A673 (cell line): ENCODE measurements at regions not wholly inside any gene's neighbourhood (a gene's known extent, or its start where the extent isn't known, plus 50 kb on each side); places are given as distances from the start of the nearest gene placed in this dataset.
"Not testable (repeated sequence)": the region's sequence is repeated elsewhere in the genome, so short reads cannot be mapped to it uniquely, and the experiment has no call there.

Experiments used
- EZH2 ChIP-seq: fragments of 200-600 bp; sonication (generic); IDR thresholded peaks from 2 replicates; pipeline ENCODE4 v1.6.1; 2017; ENCODE audit warnings: borderline replicate concordance, low read depth, mild to moderate bottlenecking, mixed read lengths, antibody characterized with exemption, low read length; ENCODE audit not compliant: poor library complexity, severe bottlenecking
- TF ChIP-seq, protein P1 (sequence below): fragments of 300-800, 200-600 bp; sonication (generic); conservative IDR thresholded peaks from 2 replicates; pipeline ENCODE4 v1.5.1; 2017; ENCODE audit warnings: low read depth, mild to moderate bottlenecking, antibody characterized with exemption, low read length, moderate library complexity, mixed read lengths

DNA sequence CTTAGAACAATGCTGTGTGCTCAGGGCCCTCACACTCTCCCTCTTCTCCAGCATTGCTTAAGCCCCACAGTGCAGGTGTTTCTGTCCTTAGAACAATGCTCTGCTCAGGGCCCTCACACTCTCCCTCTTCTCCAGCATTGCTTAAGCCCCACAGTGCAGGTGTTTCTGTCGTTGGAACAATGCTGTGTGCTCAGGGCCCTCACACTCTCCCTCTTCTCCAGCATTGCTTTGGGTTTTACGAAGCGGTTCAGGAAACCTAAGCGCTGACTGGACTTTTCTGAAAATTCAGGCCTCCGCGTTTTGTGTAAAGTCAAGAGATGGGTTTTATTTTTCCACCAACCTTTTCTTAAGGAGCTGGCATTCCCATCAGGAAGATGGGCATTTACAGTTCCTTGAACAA lies 838.0 kb downstream of the TRIML1 start:
- TF ChIP-seq, protein P1, sequence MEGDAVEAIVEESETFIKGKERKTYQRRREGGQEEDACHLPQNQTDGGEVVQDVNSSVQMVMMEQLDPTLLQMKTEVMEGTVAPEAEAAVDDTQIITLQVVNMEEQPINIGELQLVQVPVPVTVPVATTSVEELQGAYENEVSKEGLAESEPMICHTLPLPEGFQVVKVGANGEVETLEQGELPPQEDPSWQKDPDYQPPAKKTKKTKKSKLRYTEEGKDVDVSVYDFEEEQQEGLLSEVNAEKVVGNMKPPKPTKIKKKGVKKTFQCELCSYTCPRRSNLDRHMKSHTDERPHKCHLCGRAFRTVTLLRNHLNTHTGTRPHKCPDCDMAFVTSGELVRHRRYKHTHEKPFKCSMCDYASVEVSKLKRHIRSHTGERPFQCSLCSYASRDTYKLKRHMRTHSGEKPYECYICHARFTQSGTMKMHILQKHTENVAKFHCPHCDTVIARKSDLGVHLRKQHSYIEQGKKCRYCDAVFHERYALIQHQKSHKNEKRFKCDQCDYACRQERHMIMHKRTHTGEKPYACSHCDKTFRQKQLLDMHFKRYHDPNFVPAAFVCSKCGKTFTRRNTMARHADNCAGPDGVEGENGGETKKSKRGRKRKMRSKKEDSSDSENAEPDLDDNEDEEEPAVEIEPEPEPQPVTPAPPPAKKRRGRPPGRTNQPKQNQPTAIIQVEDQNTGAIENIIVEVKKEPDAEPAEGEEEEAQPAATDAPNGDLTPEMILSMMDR, result not testable (repeated sequence)
- TF ChIP-seq EZH2, result not testable (repeated sequence)
